ENCODE measurements at regions not wholly inside any gene's neighbourhood (a gene's known extent, or its start where the extent isn't known, plus 50 kb on each side); places are given as distances from the start of the nearest gene placed in this dataset.

DNA sequence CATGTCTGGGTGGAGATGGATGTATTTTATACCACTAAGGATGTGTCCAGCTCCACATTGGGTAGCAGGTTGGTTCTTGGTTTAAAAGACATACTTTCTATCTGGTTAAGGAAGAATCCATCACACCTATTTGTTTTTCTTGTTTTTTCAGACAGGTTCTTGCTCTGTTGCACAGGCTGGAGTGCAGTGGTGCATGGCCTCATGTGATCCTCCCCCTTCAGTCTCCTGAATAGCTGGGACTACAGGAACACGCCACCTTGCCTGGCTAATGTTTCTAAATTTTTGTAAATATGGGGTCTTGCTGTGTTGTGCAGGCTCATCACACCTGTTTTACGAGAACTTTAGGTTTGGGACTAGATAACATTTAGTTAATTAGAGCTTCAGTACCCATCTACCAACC, 80.2 kb upstream of the PRNP start:
- peaks cover 0 to 8% (median 6%) of the 10 kb centered on the region in 6 donors for H3K4me1 ChIP-seq
- H3K4me3 ChIP-seq: no peak overlapping the region
- DNase-seq: no peak
- H3K9me3 ChIP-seq: no peaks in the 10 kb centered on the region
- peaks cover 0 to 10% (median 0%) of the 10 kb centered on the region in 7 donors for H3K27me3 ChIP-seq (replicated peaks in 1 of 7)
- intact Hi-C loops (cut with DNase I; ENCODE audit: low total_unique reads): loop anchor here (2.0 kb wide), 1 partner anchor 115 kb away; the partner anchor contains the start of gene PRND
- WGBS, 5 donors: 64 to 85% (median 82%) methylated on average over 2 of the region's 2 CpGs
- H3K27ac ChIP-seq: no peak overlapping the region
- no peak for TF ChIP-seq POLR2A (IDR thresholded peaks at IDR 0.05)
- no peak for TF ChIP-seq POLR2AphosphoS5 (IDR thresholded peaks at IDR 0.05)
- TF ChIP-seq, protein P1, sequence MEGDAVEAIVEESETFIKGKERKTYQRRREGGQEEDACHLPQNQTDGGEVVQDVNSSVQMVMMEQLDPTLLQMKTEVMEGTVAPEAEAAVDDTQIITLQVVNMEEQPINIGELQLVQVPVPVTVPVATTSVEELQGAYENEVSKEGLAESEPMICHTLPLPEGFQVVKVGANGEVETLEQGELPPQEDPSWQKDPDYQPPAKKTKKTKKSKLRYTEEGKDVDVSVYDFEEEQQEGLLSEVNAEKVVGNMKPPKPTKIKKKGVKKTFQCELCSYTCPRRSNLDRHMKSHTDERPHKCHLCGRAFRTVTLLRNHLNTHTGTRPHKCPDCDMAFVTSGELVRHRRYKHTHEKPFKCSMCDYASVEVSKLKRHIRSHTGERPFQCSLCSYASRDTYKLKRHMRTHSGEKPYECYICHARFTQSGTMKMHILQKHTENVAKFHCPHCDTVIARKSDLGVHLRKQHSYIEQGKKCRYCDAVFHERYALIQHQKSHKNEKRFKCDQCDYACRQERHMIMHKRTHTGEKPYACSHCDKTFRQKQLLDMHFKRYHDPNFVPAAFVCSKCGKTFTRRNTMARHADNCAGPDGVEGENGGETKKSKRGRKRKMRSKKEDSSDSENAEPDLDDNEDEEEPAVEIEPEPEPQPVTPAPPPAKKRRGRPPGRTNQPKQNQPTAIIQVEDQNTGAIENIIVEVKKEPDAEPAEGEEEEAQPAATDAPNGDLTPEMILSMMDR (IDR thresholded peaks at IDR 0.05 in 8 of 11, conservative IDR thresholded peaks at IDR 0.05 in 3 of 11): no peak
- H3K36me3 ChIP-seq: no peaks in the 10 kb centered on the region

DNA sequence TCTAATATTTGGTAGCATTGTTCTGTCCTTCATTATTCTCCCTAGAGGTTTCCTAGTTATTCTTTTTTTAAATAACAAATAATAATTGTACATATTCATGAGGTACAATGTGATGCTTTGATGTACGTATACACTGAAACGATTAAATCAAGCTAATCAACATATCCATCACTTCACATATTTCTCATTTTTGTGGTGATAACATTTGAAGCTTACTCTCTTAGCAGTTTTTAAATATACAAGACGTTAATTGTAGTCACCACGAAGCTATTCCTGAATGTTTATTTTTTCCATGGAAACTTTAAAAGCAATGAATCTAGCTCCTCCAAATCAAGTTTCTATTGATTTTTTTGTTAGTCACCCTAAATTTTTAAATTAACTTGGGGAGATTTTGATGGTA, 81.1 kb upstream of the PRNP start:
- Histone ChIP-seq H3K36me3 (no peaks in the 10 kb centered on the region), H3K27me3 (replicated peaks in 1 of 7) (peaks cover 0 to 15% (median 0%) of the 10 kb centered on the region in 7 donors), H3K4me1 (peaks cover 0 to 8% (median 6%) of the 10 kb centered on the region in 6 donors), H3K9me3 (no peaks in the 10 kb centered on the region), H3K27ac (no peak overlapping the region), H3K4me3 (no peak overlapping the region)
- 74 to 87% (median 83%) methylated on average over 4 of the region's 4 CpGs for WGBS, 5 donors
- TF ChIP-seq POLR2A (IDR thresholded peaks at IDR 0.05) (no peak), POLR2AphosphoS5 (IDR thresholded peaks at IDR 0.05) (no peak)
- TF ChIP-seq, protein P1 (IDR thresholded peaks at IDR 0.05 in 8 of 11, conservative IDR thresholded peaks at IDR 0.05 in 3 of 11): no peak
- DNase-seq: no peak
- intact Hi-C loops (cut with DNase I; ENCODE audit: low total_unique reads): no loop called here

DNA sequence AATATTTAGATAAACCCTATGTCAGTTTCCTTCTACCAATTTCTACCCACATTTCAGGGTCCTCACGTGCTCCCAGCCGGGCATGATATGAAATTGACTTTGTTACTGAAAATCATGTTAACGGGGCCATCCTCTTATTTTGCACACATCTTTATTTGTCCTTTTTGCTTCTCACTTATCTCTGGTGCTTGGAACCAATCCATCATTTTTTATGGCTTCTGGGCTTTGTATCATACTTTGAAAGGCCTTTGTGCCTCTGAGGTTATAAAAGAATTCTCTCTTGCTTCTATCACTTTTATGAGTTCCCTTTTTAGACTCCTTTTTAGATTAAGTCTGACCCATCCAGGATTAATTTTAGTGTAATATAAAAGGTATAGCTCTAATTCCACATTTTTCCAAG, 81.7 kb upstream of the PRNP start:
- intact Hi-C loops (cut with DNase I; ENCODE audit: low total_unique reads): no loop called here
- Histone ChIP-seq H3K36me3 (no peaks in the 10 kb centered on the region), H3K9me3 (no peaks in the 10 kb centered on the region), H3K4me1 (peaks cover 0 to 8% (median 6%) of the 10 kb centered on the region in 6 donors), H3K27me3 (replicated peaks in 1 of 7) (peaks cover 0 to 15% (median 0%) of the 10 kb centered on the region in 7 donors), H3K4me3 (no peak overlapping the region), H3K27ac (no peak overlapping the region)
- TF ChIP-seq POLR2A (IDR thresholded peaks at IDR 0.05) (no peak), POLR2AphosphoS5 (IDR thresholded peaks at IDR 0.05) (no peak)
- DNase-seq: no peak
- 70 to 91% (median 85%) methylated on average over 3 of the region's 3 CpGs for WGBS, 5 donors

DNA sequence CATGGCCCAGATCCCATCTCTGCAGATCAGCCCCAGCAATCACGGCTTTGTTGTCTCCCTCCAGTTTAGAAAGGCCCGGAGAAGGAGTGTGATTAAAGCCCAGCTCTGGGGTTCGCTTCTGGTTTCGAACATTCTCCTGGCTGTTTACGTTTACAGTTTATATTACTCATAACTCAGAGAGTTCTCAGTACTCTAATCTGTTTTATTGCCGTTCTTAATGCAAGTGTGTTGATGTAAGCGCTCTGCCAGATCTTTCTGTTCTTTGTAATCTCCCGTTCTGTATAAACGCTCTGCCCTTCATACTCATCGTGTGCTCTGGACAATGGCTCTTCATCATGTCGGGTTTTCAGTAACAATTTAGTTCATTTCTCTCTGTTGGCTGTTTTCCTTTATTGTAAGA, 82.5 kb upstream of the PRNP start:
- 81 to 93% (median 90%) methylated on average over 11 of the region's 11 CpGs for WGBS, 5 donors
- Histone ChIP-seq H3K27me3 (replicated peaks in 1 of 7) (peaks cover 0 to 15% (median 0%) of the 10 kb centered on the region in 7 donors), H3K27ac (no peak overlapping the region), H3K36me3 (no peaks in the 10 kb centered on the region), H3K4me1 (peaks cover 0 to 8% (median 6%) of the 10 kb centered on the region in 6 donors), H3K9me3 (no peaks in the 10 kb centered on the region), H3K4me3 (no peak overlapping the region)
- TF ChIP-seq, protein P1 (IDR thresholded peaks at IDR 0.05 in 8 of 11, conservative IDR thresholded peaks at IDR 0.05 in 3 of 11): no peak
- no peak for TF ChIP-seq POLR2A (IDR thresholded peaks at IDR 0.05)
- no peak for TF ChIP-seq POLR2AphosphoS5 (IDR thresholded peaks at IDR 0.05)
- intact Hi-C loops (cut with DNase I; ENCODE audit: low total_unique reads): no loop called here
- DNase-seq: no peak

DNA sequence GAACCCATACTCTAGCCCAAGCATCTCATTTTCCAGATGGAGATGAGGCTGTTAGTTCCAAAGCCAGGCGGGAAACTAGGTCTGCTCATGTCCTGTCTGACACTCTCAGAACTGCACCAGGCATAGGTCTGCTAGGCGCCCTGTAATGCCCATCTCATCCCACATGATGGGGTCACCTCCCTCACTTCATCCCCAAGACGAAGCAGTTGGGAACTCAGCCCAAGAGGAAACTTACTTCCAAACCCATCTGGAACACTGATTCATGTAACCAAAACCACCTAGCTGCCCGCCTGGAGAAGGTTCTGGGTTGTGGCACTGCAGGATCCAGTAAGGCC, 84.0 kb upstream of the PRNP start:
- Histone ChIP-seq H3K4me3 (no peak overlapping the region), H3K27me3 (replicated peaks in 1 of 7) (peaks cover 0 to 15% (median 0%) of the 10 kb centered on the region in 7 donors), H3K27ac (no peak overlapping the region), H3K4me1 (peaks cover 0 to 5% (median 3%) of the 10 kb centered on the region in 6 donors), H3K9me3 (peaks cover 0 to 3% (median 0%) of the 10 kb centered on the region in 8 donors), H3K36me3 (no peaks in the 10 kb centered on the region)
- TF ChIP-seq POLR2AphosphoS5 (IDR thresholded peaks at IDR 0.05) (no peak), POLR2A (IDR thresholded peaks at IDR 0.05) (no peak)
- TF ChIP-seq, protein P1 (IDR thresholded peaks at IDR 0.05 in 8 of 11, conservative IDR thresholded peaks at IDR 0.05 in 3 of 11): no peak
- no peak for DNase-seq
- intact Hi-C loops (cut with DNase I; ENCODE audit: low total_unique reads): no loop called here
- 80 to 90% (median 85%) methylated on average over 4 of the region's 4 CpGs for WGBS, 5 donors
